HEK293 (cell line): ENCODE measurements at regions not wholly inside any gene's neighbourhood (a gene's known extent, or its start where the extent isn't known, plus 50 kb on each side); places are given as distances from the start of the nearest gene placed in this dataset.

Experiments
- CTCF ChIA-PET: fragments of 350-600 bp; formaldehyde crosslinking; extraction: SDS; loops from one replicate; lab custom pipeline; 2021; ENCODE audit warnings: antibody characterized with exemption; lab: Yijun Ruan, JAX
- POLR2A ChIA-PET: fragments of 300-600 bp; formaldehyde crosslinking; extraction: SDS; loops from one replicate; lab custom pipeline; 2020; ENCODE audit warnings: antibody characterized with exemption, inconsistent platforms; lab: Yijun Ruan, JAX
- H3K27ac ChIP-seq: fragments of 200-500 bp; sonication (Bioruptor generic); 2 replicates; pipeline ENCODE4 v1.5.1; 2014; ENCODE audit warnings: low read depth, low read length, control low read depth, inconsistent platforms; ENCODE audit errors: extremely low read depth
- H3K36me3 ChIP-seq, 2 experiments: fragments of 200-500 bp in 1 of 2; sonication (Bioruptor generic) in 1 of 2; 1 replicate in 1 of 2; 2 replicates in 1 of 2; pipeline ENCODE4 v1.5.1; 2014 to 2017; ENCODE audit warnings: inconsistent platforms in 2 of 2, low read length in 2 of 2; ENCODE audit not compliant: control insufficient read depth in 2 of 2, insufficient read depth in 1 of 2
- H3K4me1 ChIP-seq: fragments of 200-500 bp; sonication (Bioruptor generic); 2 replicates; pipeline ENCODE4 v1.5.1; 2014; ENCODE audit warnings: mild to moderate bottlenecking, low read length, inconsistent platforms; ENCODE audit not compliant: control insufficient read depth, insufficient read depth
- H3K4me3 ChIP-seq: 2 replicates; pipeline ENCODE4 v1.5.1; 2011; ENCODE audit warnings: low read depth, mild to moderate bottlenecking, control low read depth, low read length, moderate library complexity
- H3K9me3 ChIP-seq: fragments of 200-500 bp; sonication (Bioruptor generic); 2 replicates; pipeline ENCODE4 v1.5.1; 2014; ENCODE audit warnings: low read depth, low read length, inconsistent platforms; ENCODE audit not compliant: control insufficient read depth, insufficient read depth
- BCL6B ChIP-seq: fragments of 450-650 bp; formaldehyde crosslinking; IDR thresholded peaks from 2 replicates; pipeline ENCODE4 v1.5.1; 2017; ENCODE audit warnings: missing biosample characterization, missing genetic modification characterization
- EGR2 ChIP-seq: fragments of 450-650 bp; formaldehyde crosslinking; IDR thresholded peaks from 2 replicates; pipeline ENCODE4 v1.5.1; 2016; ENCODE audit warnings: low read depth, missing biosample characterization, missing genetic modification characterization
- GLIS1 ChIP-seq: fragments of 450-650 bp; formaldehyde crosslinking; IDR thresholded peaks from 2 replicates; pipeline ENCODE4 v1.5.1; 2016; ENCODE audit warnings: missing biosample characterization, missing genetic modification characterization
- HIC1 ChIP-seq: fragments of 450-650 bp; formaldehyde crosslinking; IDR thresholded peaks from 2 replicates; pipeline ENCODE4 v1.5.1; 2016; ENCODE audit warnings: missing biosample characterization, missing genetic modification characterization
- OVOL3 ChIP-seq: fragments of 450-650 bp; formaldehyde crosslinking; IDR thresholded peaks from 2 replicates; pipeline ENCODE4 v1.5.1; 2016; ENCODE audit warnings: missing biosample characterization, missing genetic modification characterization
- WT1 ChIP-seq: fragments of 450-650 bp; formaldehyde crosslinking; IDR thresholded peaks from 2 replicates; pipeline ENCODE4 v1.5.1; 2016; ENCODE audit warnings: missing biosample characterization, missing genetic modification characterization
- YY2 ChIP-seq: fragments of 450-650 bp; formaldehyde crosslinking; IDR thresholded peaks from 2 replicates; pipeline ENCODE4 v1.5.1; 2016; ENCODE audit warnings: missing biosample characterization, missing genetic modification characterization
- ZBTB1 ChIP-seq: fragments of 450-650 bp; formaldehyde crosslinking; IDR thresholded peaks from 2 replicates; pipeline ENCODE4 v1.5.1; 2016; ENCODE audit warnings: missing biosample characterization, missing genetic modification characterization
- ZNF121 ChIP-seq: fragments of 450-650 bp; formaldehyde crosslinking; IDR thresholded peaks from 2 replicates; pipeline ENCODE4 v1.5.1; 2016; ENCODE audit warnings: missing biosample characterization, missing genetic modification characterization
- ZNF133 ChIP-seq: fragments of 450-650 bp; formaldehyde crosslinking; IDR thresholded peaks from 2 replicates; pipeline ENCODE4 v1.5.1; 2016; ENCODE audit warnings: missing biosample characterization, missing genetic modification characterization
- ZNF138 ChIP-seq: fragments of 450-650 bp; formaldehyde crosslinking; IDR thresholded peaks from 2 replicates; pipeline ENCODE4 v1.5.1; 2016; ENCODE audit warnings: missing biosample characterization, missing genetic modification characterization, borderline replicate concordance
- ZNF175 ChIP-seq: fragments of 450-650 bp; formaldehyde crosslinking; IDR thresholded peaks from 2 replicates; pipeline ENCODE4 v1.5.1; 2016; ENCODE audit warnings: missing biosample characterization, missing genetic modification characterization
- ZNF19 ChIP-seq: fragments of 450-650 bp; formaldehyde crosslinking; IDR thresholded peaks from 2 replicates; pipeline ENCODE4; 2016; ENCODE audit warnings: missing biosample characterization, missing genetic modification characterization, low read depth
- ZNF214 ChIP-seq: fragments of 450-650 bp; formaldehyde crosslinking; IDR thresholded peaks from 2 replicates; pipeline ENCODE4 v1.5.1; 2017; ENCODE audit warnings: missing biosample characterization, mild to moderate bottlenecking, missing genetic modification characterization, borderline replicate concordance
- ZNF280D ChIP-seq: fragments of 450-650 bp; formaldehyde crosslinking; IDR thresholded peaks from 2 replicates; pipeline ENCODE4 v1.5.1; 2016; ENCODE audit warnings: missing biosample characterization, missing genetic modification characterization
- ZNF555 ChIP-seq: fragments of 450-650 bp; formaldehyde crosslinking; conservative IDR thresholded peaks from 2 replicates; pipeline ENCODE4 v1.5.1; 2017; ENCODE audit warnings: missing biosample characterization, mild to moderate bottlenecking, missing genetic modification characterization, inconsistent platforms
- ZNF558 ChIP-seq: fragments of 450-650 bp; formaldehyde crosslinking; IDR thresholded peaks from 2 replicates; pipeline ENCODE4 v1.5.1; 2016; ENCODE audit warnings: missing biosample characterization, missing genetic modification characterization
- ZNF561 ChIP-seq: fragments of 450-650 bp; IDR thresholded peaks from 2 replicates; pipeline ENCODE4 v1.5.1; 2018; ENCODE audit warnings: missing biosample characterization, missing genetic modification characterization, borderline replicate concordance
- ZNF664 ChIP-seq: fragments of 450-650 bp; formaldehyde crosslinking; IDR thresholded peaks from 2 replicates; pipeline ENCODE4 v1.5.1; 2016; ENCODE audit warnings: missing biosample characterization, missing genetic modification characterization
- ZNF76 ChIP-seq: fragments of 450-650 bp; formaldehyde crosslinking; IDR thresholded peaks from 2 replicates; pipeline ENCODE4; 2016; ENCODE audit warnings: low read depth, missing biosample characterization, missing genetic modification characterization, borderline replicate concordance
- ZNF830 ChIP-seq: fragments of 450-650 bp; IDR thresholded peaks from 2 replicates; pipeline ENCODE4 v1.5.0; 2018; ENCODE audit warnings: missing biosample characterization, missing genetic modification characterization, low read depth, mild to moderate bottlenecking, moderate library complexity

GRCh38 chr3:102580760-102581159, 145.9 kb downstream of the ZPLD1 start (continued):
- no peak for TF ChIP-seq ZNF280D (tag by site-specific recombination)
- TF ChIP-seq ZNF175 (tag by site-specific recombination), result no peak
- TF ChIP-seq ZNF561 (tag by site-specific recombination), result no peak
- TF ChIP-seq ZNF214 (tag by site-specific recombination), result no peak
- TF ChIP-seq YY2 (tag by site-specific recombination), result no peak
- no peak for TF ChIP-seq ZBTB1 (tag by site-specific recombination)

DNA sequence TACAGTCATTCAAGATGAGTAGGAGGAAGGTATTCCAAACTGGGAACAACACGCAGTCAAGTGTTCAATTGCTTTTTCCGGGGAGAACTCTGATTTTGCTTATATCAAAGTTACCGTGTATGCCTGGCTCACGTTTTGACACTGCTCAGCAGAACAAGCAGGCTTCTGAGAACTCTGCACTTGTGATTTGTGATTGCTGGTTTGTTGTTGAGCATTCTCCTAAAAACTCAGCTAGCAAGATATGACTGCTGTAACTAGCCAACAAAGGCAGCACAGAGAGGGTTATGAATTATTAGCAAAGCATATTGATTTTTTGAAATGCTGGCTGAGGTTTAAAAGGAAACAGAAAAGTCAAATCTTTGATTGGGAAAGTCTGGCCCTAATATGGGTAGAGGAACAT, 151.7 kb downstream of the ZPLD1 start:
- Histone ChIP-seq H3K27ac (no peak overlapping the region), H3K9me3 (no peaks in the 10 kb centered on the region), H3K4me1 (no peaks in the 10 kb centered on the region), H3K4me3 (no peak overlapping the region), H3K36me3 (no peaks in the 10 kb centered on the region)
- TF ChIP-seq ZNF76 (no peak), WT1 (no peak), EGR2 (tag by site-specific recombination) (no peak), ZNF555 (no peak), ZNF558 (tag by site-specific recombination) (no peak)
- POLR2A ChIA-PET, result no interaction called here
- CTCF ChIA-PET, result no interaction called here

DNA sequence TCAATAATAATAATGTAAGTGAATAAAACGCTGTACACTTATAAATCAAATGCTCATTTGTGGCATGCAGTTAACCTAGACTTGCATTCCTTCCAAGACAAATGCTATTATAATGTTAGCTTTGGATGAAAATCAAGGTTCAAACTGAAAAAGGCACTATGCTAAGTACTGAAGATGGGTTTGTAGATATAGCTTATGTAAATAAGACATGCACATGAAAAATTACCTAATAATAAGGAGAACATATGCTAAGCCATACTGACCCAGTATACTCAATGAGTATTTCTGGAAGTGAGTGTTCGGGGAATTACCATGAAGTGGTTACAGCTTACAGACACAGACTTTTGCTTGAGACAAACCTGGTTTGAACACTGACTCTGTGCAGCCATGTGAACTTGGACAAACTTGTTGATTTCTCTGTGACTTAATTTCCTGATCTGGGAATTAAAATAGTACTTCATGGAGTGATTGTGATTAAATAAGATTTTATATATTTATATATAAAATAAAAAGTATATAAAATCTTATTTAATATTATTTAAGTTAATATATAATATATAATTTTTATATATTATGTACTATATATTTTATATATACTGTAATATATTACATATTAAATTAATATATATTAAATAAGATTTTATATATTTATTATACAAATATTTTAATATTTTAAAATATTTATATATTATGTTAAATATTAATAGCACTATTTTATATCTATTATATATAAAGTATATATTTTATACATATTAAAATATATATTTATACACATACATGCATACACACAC, 159.2 kb downstream of the ZPLD1 start:
- H3K27ac ChIP-seq, result no peak overlapping the region
- no peak overlapping the region for H3K4me3 ChIP-seq
- H3K4me1 ChIP-seq, result no peaks in the 10 kb centered on the region
- H3K9me3 ChIP-seq, result no peaks in the 10 kb centered on the region
- TF ChIP-seq HIC1 (no peak), ZNF133 (tag by site-specific recombination) (no peak), GLIS1 (tag by site-specific recombination) (no peak), ZNF19 (tag by site-specific recombination) (no peak), ZNF664 (tag by site-specific recombination) (no peak), ZNF138 (tag by site-specific recombination) (no peak), OVOL3 (no peak), ZBTB1 (tag by site-specific recombination) (no peak), ZNF830 (tag by site-specific recombination) (no peak), ZNF121 (tag by site-specific recombination) (no peak), BCL6B (tag by site-specific recombination) (no peak)
- CTCF ChIA-PET, result no interaction called here
- POLR2A ChIA-PET, result no interaction called here
- no peaks in the 10 kb centered on the region for H3K36me3 ChIP-seq
